ENCODE measurements at regions not wholly inside any gene's neighbourhood (a gene's known extent, or its start where the extent isn't known, plus 50 kb on each side); places are given as distances from the start of the nearest gene placed in this dataset.

DNA sequence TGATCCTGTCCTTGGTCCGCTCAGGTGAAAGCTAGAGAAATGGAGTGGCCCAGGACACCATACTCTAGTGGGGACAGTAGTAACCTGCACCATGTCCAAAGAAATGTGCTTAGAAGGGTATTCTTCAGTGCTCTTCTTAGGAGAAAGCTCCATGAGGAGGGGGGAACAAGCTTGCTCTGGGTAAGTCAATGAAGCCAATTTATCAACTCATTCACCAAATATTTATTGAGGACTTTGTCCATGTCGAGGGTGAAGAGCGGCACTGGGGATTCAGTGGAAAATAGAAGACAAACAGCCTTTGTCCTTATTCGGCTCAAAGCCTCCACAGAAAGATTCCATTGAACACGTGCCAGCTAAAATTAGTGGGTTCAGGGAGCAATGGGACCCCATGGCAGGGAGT, 677.8 kb downstream of the BCL11B start:
- Histone ChIP-seq H3K27me3 (no peaks in the 10 kb centered on the region), H3K27ac (replicated peaks in 1 of 4) (no peak overlapping the region), H3K9me3 (peaks cover 0 to 16% (median 7%) of the 10 kb centered on the region in 4 donors), H3K4me1 (no peaks in the 10 kb centered on the region), H3K36me3 (no peaks in the 10 kb centered on the region), H3K4me3 (no peak overlapping the region)
- TF ChIP-seq EP300 (IDR thresholded peaks at IDR 0.05) (no peak), CTCF (IDR thresholded peaks at IDR 0.05) (no peak), POLR2AphosphoS5 (IDR thresholded peaks at IDR 0.05) (no peak), POLR2A (IDR thresholded peaks at IDR 0.05; ENCODE audit: low read depth) (no peak)
- 83% methylated on average over 5 of the region's 5 CpGs for WGBS
- intact Hi-C loops (cut with DNase I), result no loop called here
- peak; percentile 64 for DNase-seq (ENCODE audit: extremely low spot score)

DNA sequence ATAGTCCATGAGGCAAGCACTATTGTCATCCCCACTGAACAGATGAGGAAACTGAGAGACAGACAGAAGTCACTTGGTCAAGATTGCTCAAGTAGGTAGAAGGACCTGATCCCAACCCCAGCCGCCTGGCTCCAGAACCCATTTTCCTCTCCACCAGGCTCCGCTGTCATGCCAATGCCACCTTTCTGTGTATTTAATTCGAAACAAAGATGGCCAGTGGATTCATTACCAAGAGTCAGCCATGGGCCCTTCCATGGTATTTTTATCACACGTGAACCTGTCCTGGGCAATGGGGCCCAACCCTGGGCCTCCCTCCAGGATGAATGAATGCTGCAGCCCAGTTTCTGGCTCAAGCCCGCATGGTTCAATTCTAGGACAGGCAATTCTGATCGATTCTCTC, 673.4 kb downstream of the BCL11B start:
- intact Hi-C loops (cut with DNase I), result no loop called here
- Histone ChIP-seq H3K4me3 (no peak overlapping the region), H3K36me3 (no peaks in the 10 kb centered on the region), H3K4me1 (no peaks in the 10 kb centered on the region), H3K27me3 (no peaks in the 10 kb centered on the region), H3K9me3 (peaks cover 0 to 16% (median 7%) of the 10 kb centered on the region in 4 donors), H3K27ac (replicated peaks in 1 of 4) (no peak overlapping the region)
- peak; percentile 68 for DNase-seq (ENCODE audit: extremely low spot score)
- TF ChIP-seq POLR2AphosphoS5 (IDR thresholded peaks at IDR 0.05) (no peak), EP300 (IDR thresholded peaks at IDR 0.05) (no peak), CTCF (IDR thresholded peaks at IDR 0.05) (no peak), POLR2A (IDR thresholded peaks at IDR 0.05; ENCODE audit: low read depth) (no peak)
- 97% methylated on average over 5 of the region's 6 CpGs for WGBS

GRCh38 chr14:98599082-98599481, 672.9 kb downstream of the BCL11B start:
- 67% methylated on average over 5 of the region's 5 CpGs for WGBS
- no peaks in the 10 kb centered on the region for H3K4me1 ChIP-seq
- no peak overlapping the region for H3K4me3 ChIP-seq
- peaks cover 0 to 16% (median 7%) of the 10 kb centered on the region in 4 donors for H3K9me3 ChIP-seq
- peak; percentile 90 for DNase-seq (ENCODE audit: extremely low spot score)
- no peak overlapping the region for H3K27ac ChIP-seq (replicated peaks in 1 of 4)
- H3K27me3 ChIP-seq, result no peaks in the 10 kb centered on the region
- TF ChIP-seq CTCF (IDR thresholded peaks at IDR 0.05) (no peak), POLR2A (IDR thresholded peaks at IDR 0.05; ENCODE audit: low read depth) (no peak), EP300 (IDR thresholded peaks at IDR 0.05) (no peak), POLR2AphosphoS5 (IDR thresholded peaks at IDR 0.05) (no peak)
- H3K36me3 ChIP-seq, result no peaks in the 10 kb centered on the region
- intact Hi-C loops (cut with DNase I), result no loop called here

- TF ChIP-seq POLR2A (IDR thresholded peaks at IDR 0.05; ENCODE audit: low read depth) (no peak), POLR2AphosphoS5 (IDR thresholded peaks at IDR 0.05) (no peak), EP300 (IDR thresholded peaks at IDR 0.05) (no peak), CTCF (IDR thresholded peaks at IDR 0.05) (no peak)
- Histone ChIP-seq H3K9me3 (no peaks in the 10 kb centered on the region), H3K4me1 (no peaks in the 10 kb centered on the region), H3K4me3 (no peak overlapping the region), H3K27ac (replicated peaks in 1 of 4) (no peak overlapping the region), H3K36me3 (no peaks in the 10 kb centered on the region), H3K27me3 (no peaks in the 10 kb centered on the region)
- intact Hi-C loops (cut with DNase I), result no loop called here
- 57% methylated on average over 7 of the region's 7 CpGs for WGBS
- peak; percentile 83 for DNase-seq (ENCODE audit: extremely low spot score)
These were observed 669.0 kb downstream of the BCL11B start for GRCh38 chr14:98602983-98603382.

DNA sequence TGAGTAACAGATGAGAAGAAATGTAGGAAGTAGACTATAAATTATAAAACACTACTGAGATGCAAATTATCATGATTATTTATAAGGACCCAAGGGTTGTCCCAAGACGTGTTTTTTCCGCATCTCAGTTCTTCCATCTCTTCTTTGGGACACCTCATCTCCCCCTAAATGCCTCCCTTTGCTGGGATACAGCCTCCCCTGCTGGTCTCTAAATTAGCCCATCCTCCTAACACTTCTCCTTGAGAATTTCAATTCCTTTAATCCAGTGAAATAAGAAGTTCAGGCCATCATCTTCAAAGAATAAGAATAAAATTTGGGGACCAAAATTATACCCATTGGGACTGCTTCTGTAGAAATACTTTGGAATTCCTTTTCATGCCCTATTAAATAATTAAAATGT, 667.0 kb downstream of the BCL11B start:
- WGBS, result 65% methylated on average over 2 of the region's 2 CpGs
- no peaks in the 10 kb centered on the region for H3K4me1 ChIP-seq
- no peak for DNase-seq (ENCODE audit: extremely low spot score)
- no peaks in the 10 kb centered on the region for H3K27me3 ChIP-seq
- TF ChIP-seq POLR2AphosphoS5 (IDR thresholded peaks at IDR 0.05) (no peak), POLR2A (IDR thresholded peaks at IDR 0.05; ENCODE audit: low read depth) (no peak), EP300 (IDR thresholded peaks at IDR 0.05) (no peak), CTCF (IDR thresholded peaks at IDR 0.05) (no peak)
- no peaks in the 10 kb centered on the region for H3K36me3 ChIP-seq
- intact Hi-C loops (cut with DNase I), result no loop called here
- no peaks in the 10 kb centered on the region for H3K9me3 ChIP-seq
- H3K27ac ChIP-seq (replicated peaks in 1 of 4), result no peak overlapping the region
- no peak overlapping the region for H3K4me3 ChIP-seq
